A204.1 (cell line): ENCODE measurements at regions not wholly inside any gene's neighbourhood (a gene's known extent, or its start where the extent isn't known, plus 50 kb on each side); places are given as distances from the start of the nearest gene placed in this dataset.
A peak's percentile ranks its signal among the peaks of the same experiment; 100 is the strongest.
"Not testable (repeated sequence)": the region's sequence is repeated elsewhere in the genome, so short reads cannot be mapped to it uniquely, and the experiment has no call there.

Source experiments
- FAIRE-seq: peaks from 2 replicates; lab custom pipeline; 2012; peaks lifted over from hg19 to GRCh38; lab: Jason Lieb, UNC

- FAIRE-seq = no peak
These were observed 109.1 kb upstream of the FSCB start for GRCh38 chr14:44616204-44616603.

GRCh38 chr14:44613061-44613712 is 106.1 kb upstream of the FSCB start:
- FAIRE-seq = no peak

- no peak for FAIRE-seq
These were observed 104.9 kb upstream of the FSCB start for GRCh38 chr14:44612002-44612401.

- FAIRE-seq = no peak
These were observed 102.9 kb upstream of the FSCB start for GRCh38 chr14:44609876-44610510.

- no peak for FAIRE-seq
These were observed 102.1 kb upstream of the FSCB start for GRCh38 chr14:44609201-44609600.

- no peak for FAIRE-seq
These were observed 100.6 kb upstream of the FSCB start for GRCh38 chr14:44607701-44608100.

- FAIRE-seq = no peak
These were observed 99.5 kb upstream of the FSCB start for GRCh38 chr14:44606576-44606975.

GRCh38 chr14:44601266-44601665 is 94.2 kb upstream of the FSCB start:
- not testable (repeated sequence) for FAIRE-seq

- FAIRE-seq = peak; percentile 55
These were observed 82.1 kb upstream of the FSCB start for GRCh38 chr14:44589180-44589579.

- no peak for FAIRE-seq
These were observed 79.8 kb upstream of the FSCB start for GRCh38 chr14:44586910-44587309.

GRCh38 chr14:44576356-44576755 is 69.3 kb upstream of the FSCB start:
- FAIRE-seq = no peak

- no peak for FAIRE-seq
These were observed 60.9 kb upstream of the FSCB start for GRCh38 chr14:44567997-44568396.

- no peak for FAIRE-seq
These were observed 58.9 kb upstream of the FSCB start for GRCh38 chr14:44565968-44566367.

GRCh38 chr14:44564908-44565307 is 57.8 kb upstream of the FSCB start:
- no peak for FAIRE-seq
